ENCODE measurements at regions not wholly inside any gene's neighbourhood (a gene's known extent, or its start where the extent isn't known, plus 50 kb on each side); places are given as distances from the start of the nearest gene placed in this dataset.
"Not testable (repeated sequence)": the region's sequence is repeated elsewhere in the genome, so short reads cannot be mapped to it uniquely, and the experiment has no call there.

- Histone ChIP-seq H3K27ac (no peak overlapping the region), H3K36me3 (no peaks in the 10 kb centered on the region), H3K4me3 (no peak overlapping the region), H3K27me3 (replicated peaks in 1 of 7) (peaks cover 0 to 11% (median 0%) of the 10 kb centered on the region in 7 donors), H3K9me3 (no peaks in the 10 kb centered on the region), H3K4me1 (peaks cover 0 to 9% (median 6%) of the 10 kb centered on the region in 6 donors)
- TF ChIP-seq POLR2A (IDR thresholded peaks at IDR 0.05) (no peak), CTCF (IDR thresholded peaks at IDR 0.05 in 8 of 11, conservative IDR thresholded peaks at IDR 0.05 in 3 of 11) (no peak), POLR2AphosphoS5 (IDR thresholded peaks at IDR 0.05) (no peak)
- intact Hi-C loops (cut with DNase I; ENCODE audit: low total_unique reads), result loop anchor here (5.0 kb wide), 1 partner anchor 312 kb away; no protein-coding TSS in a partner anchor
- no peak for DNase-seq
- 56 to 94% (median 93%) methylated on average over 1 of the region's 1 CpG for WGBS, 5 donors
Measured at GRCh38 chrX:151084454-151084853, 91.9 kb upstream of the GPR50 start.

GRCh38 chrX:151085207-151085606 is 91.2 kb upstream of the GPR50 start:
- Histone ChIP-seq H3K4me1 (peaks cover 0 to 9% (median 6%) of the 10 kb centered on the region in 6 donors), H3K36me3 (no peaks in the 10 kb centered on the region), H3K4me3 (no peak overlapping the region), H3K27me3 (replicated peaks in 1 of 7) (peaks cover 0 to 11% (median 0%) of the 10 kb centered on the region in 7 donors), H3K27ac (no peak overlapping the region), H3K9me3 (no peaks in the 10 kb centered on the region)
- no peak for DNase-seq
- intact Hi-C loops (cut with DNase I; ENCODE audit: low total_unique reads), result no loop called here
- 70 to 100% (median 77%) methylated on average over 2 to 3 of the region's 3 CpGs for WGBS, 5 donors
- TF ChIP-seq CTCF (IDR thresholded peaks at IDR 0.05 in 8 of 11, conservative IDR thresholded peaks at IDR 0.05 in 3 of 11) (no peak), POLR2AphosphoS5 (IDR thresholded peaks at IDR 0.05) (no peak), POLR2A (IDR thresholded peaks at IDR 0.05) (no peak)

DNA sequence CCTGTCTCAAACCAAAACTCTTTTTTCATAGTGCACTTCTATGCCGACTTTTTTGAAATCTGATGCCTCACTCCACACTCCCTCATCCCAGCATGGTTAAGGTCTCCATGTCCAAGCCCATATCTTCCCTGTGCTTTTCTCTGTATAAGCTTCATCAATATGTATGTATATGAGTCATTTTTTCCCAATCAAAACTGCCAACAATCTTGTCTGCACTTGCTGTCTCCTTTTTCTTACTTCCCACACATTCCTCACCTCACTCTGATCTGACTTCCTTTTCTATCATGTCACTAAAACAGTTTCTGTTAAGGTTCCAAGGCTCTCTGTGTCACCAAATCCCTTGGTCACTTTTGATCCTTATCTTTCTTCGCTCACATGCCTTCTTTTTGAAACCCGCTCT is 88.2 kb upstream of the GPR50 start:
- 61 to 79% (median 67%) methylated on average over 3 of the region's 3 CpGs for WGBS, 5 donors

DNA sequence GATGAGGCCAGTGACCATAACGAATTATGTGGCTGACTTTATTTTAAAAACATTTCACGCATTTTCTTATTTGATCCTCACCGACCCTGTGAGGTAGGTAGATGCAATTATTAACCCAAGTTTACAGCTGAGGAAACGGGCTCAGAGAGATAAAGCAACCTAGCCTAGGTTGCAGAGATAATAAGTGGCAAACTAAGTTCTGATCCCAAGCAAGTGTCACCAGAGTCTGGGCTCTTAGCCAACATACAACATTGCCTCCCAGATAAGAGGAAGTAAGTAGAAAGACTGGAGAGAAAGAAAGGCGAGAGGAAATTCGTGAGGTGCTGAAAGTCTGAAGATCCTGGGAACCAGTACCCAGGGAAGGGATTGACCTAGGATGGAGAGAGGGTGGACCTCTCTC is 77.4 kb upstream of the GPR50 start:
- no peaks in the 10 kb centered on the region for H3K4me1 ChIP-seq
- no peak for DNase-seq
- 18 to 42% (median 33%) methylated on average over 6 of the region's 6 CpGs for WGBS, 5 donors
- intact Hi-C loops (cut with DNase I; ENCODE audit: low total_unique reads), result no loop called here
- no peaks in the 10 kb centered on the region for H3K36me3 ChIP-seq
- no peak for TF ChIP-seq POLR2A (IDR thresholded peaks at IDR 0.05)
- no peak overlapping the region for H3K27ac ChIP-seq
- peaks cover 0 to 5% (median 0%) of the 10 kb centered on the region in 7 donors for H3K27me3 ChIP-seq (replicated peaks in 1 of 7)
- H3K9me3 ChIP-seq, result no peaks in the 10 kb centered on the region
- H3K4me3 ChIP-seq, result no peak overlapping the region

More for the DNA sequence above, 88.2 kb upstream of the GPR50 start:
- Histone ChIP-seq H3K9me3 (no peaks in the 10 kb centered on the region), H3K4me3 (no peak overlapping the region), H3K4me1 (no peaks in the 10 kb centered on the region), H3K36me3 (no peaks in the 10 kb centered on the region), H3K27me3 (replicated peaks in 1 of 7) (no peaks in the 10 kb centered on the region), H3K27ac (no peak overlapping the region)
- intact Hi-C loops (cut with DNase I; ENCODE audit: low total_unique reads), result no loop called here
- TF ChIP-seq POLR2AphosphoS5 (IDR thresholded peaks at IDR 0.05) (no peak), CTCF (IDR thresholded peaks at IDR 0.05 in 8 of 11, conservative IDR thresholded peaks at IDR 0.05 in 3 of 11) (no peak), POLR2A (IDR thresholded peaks at IDR 0.05) (no peak)
- DNase-seq, result no peak

- DNase-seq, result no peak
- H3K36me3 ChIP-seq, result no peaks in the 10 kb centered on the region
- no peaks in the 10 kb centered on the region for H3K4me1 ChIP-seq
- no peaks in the 10 kb centered on the region for H3K9me3 ChIP-seq
- H3K27me3 ChIP-seq (replicated peaks in 1 of 7), result peaks cover 0 to 5% (median 0%) of the 10 kb centered on the region in 7 donors
- intact Hi-C loops (cut with DNase I; ENCODE audit: low total_unique reads), result no loop called here
- H3K27ac ChIP-seq, result no peak overlapping the region
- no peak overlapping the region for H3K4me3 ChIP-seq
- 58 to 86% (median 84%) methylated on average over 1 of the region's 1 CpG for WGBS, 5 donors
- TF ChIP-seq CTCF (IDR thresholded peaks at IDR 0.05 in 8 of 11, conservative IDR thresholded peaks at IDR 0.05 in 3 of 11) (no peak), POLR2AphosphoS5 (IDR thresholded peaks at IDR 0.05) (no peak)
Measured at GRCh38 chrX:151100799-151101198, 75.6 kb upstream of the GPR50 start.

- WGBS, 5 donors, result 74 to 93% (median 78%) methylated on average over 3 of the region's 3 CpGs
- DNase-seq; H3K4me1 ChIP-seq; H3K4me3 ChIP-seq; H3K9me3 ChIP-seq; H3K36me3 ChIP-seq; intact Hi-C loops (cut with DNase I; ENCODE audit: low total_unique reads); H3K27ac ChIP-seq: not testable (repeated sequence)
- peaks cover 0 to 24% (median 0%) of the 10 kb centered on the region in 7 donors for H3K27me3 ChIP-seq (replicated peaks in 1 of 7)
Measured at GRCh38 chrX:151113200-151113599, 63.2 kb upstream of the GPR50 start.

Measured in spleen (tissue), 11 donors.